ENCODE measurements at regions not wholly inside any gene's neighbourhood (a gene's known extent, or its start where the extent isn't known, plus 50 kb on each side); places are given as distances from the start of the nearest gene placed in this dataset.

GRCh38 chr6:113488812-113489685, 368.1 kb upstream of the MARCKS start:
- DNase-seq = no peak

- DNase-seq = no peak
These were observed 367.0 kb upstream of the MARCKS start for GRCh38 chr6:113489952-113490746.

- no peak for DNase-seq
These were observed 365.8 kb upstream of the MARCKS start for GRCh38 chr6:113491376-113491775.

- no peak for DNase-seq
These were observed 363.2 kb upstream of the MARCKS start for GRCh38 chr6:113493991-113494390.

GRCh38 chr6:113495521-113495920, 361.6 kb upstream of the MARCKS start:
- no peak for DNase-seq

- no peak for DNase-seq
These were observed 361.0 kb upstream of the MARCKS start for GRCh38 chr6:113496166-113496565.

GRCh38 chr6:113500221-113500620, 356.9 kb upstream of the MARCKS start:
- DNase-seq = no peak

GRCh38 chr6:113505084-113505699, 352.0 kb upstream of the MARCKS start:
- no peak for DNase-seq

- no peak for DNase-seq
These were observed 348.9 kb upstream of the MARCKS start for GRCh38 chr6:113508249-113508648.

GRCh38 chr6:113511100-113511499, 346.0 kb upstream of the MARCKS start:
- no peak for DNase-seq

- no peak for DNase-seq
These were observed 344.6 kb upstream of the MARCKS start for GRCh38 chr6:113512576-113512975.

- no peak for DNase-seq
These were observed 344.1 kb upstream of the MARCKS start for GRCh38 chr6:113513086-113513485.

GRCh38 chr6:113522376-113522775, 334.8 kb upstream of the MARCKS start:
- no peak for DNase-seq

- no peak for DNase-seq
These were observed 332.3 kb upstream of the MARCKS start for GRCh38 chr6:113524826-113525225.

GRCh38 chr6:113526553-113526952, 330.6 kb upstream of the MARCKS start:
- no peak for DNase-seq

- DNase-seq = no peak
These were observed 330.1 kb upstream of the MARCKS start for GRCh38 chr6:113526995-113527394.

GRCh38 chr6:113528111-113528510, 329.0 kb upstream of the MARCKS start:
- DNase-seq = no peak

GRCh38 chr6:113529196-113529595, 327.9 kb upstream of the MARCKS start:
- no peak for DNase-seq

GRCh38 chr6:113529879-113530278, 327.3 kb upstream of the MARCKS start:
- no peak for DNase-seq

- DNase-seq = no peak
These were observed 326.4 kb upstream of the MARCKS start for GRCh38 chr6:113530769-113531168.

- no peak for DNase-seq
These were observed 317.9 kb upstream of the MARCKS start for GRCh38 chr6:113539202-113539601.

GRCh38 chr6:113539623-113540022, 317.5 kb upstream of the MARCKS start:
- DNase-seq = no peak

GRCh38 chr6:113540466-113540865, 316.7 kb upstream of the MARCKS start:
- no peak for DNase-seq

- no peak for DNase-seq
These were observed 306.0 kb upstream of the MARCKS start for GRCh38 chr6:113551168-113551567.
